NCI-H1694 treated with DMSO at 0.1 percent for 48 hours (cell line): ENCODE measurements at regions not wholly inside any gene's neighbourhood (a gene's known extent, or its start where the extent isn't known, plus 50 kb on each side); places are given as distances from the start of the nearest gene placed in this dataset.

ENCODE experiments used
- DNase-seq: peaks from one replicate; lab custom pipeline; 2025; lab: John Stamatoyannopoulos, UW

GRCh38 chr10:104505521-104506042 lies 135.5 kb upstream of the SORCS3 start:
- no peak for DNase-seq

DNA sequence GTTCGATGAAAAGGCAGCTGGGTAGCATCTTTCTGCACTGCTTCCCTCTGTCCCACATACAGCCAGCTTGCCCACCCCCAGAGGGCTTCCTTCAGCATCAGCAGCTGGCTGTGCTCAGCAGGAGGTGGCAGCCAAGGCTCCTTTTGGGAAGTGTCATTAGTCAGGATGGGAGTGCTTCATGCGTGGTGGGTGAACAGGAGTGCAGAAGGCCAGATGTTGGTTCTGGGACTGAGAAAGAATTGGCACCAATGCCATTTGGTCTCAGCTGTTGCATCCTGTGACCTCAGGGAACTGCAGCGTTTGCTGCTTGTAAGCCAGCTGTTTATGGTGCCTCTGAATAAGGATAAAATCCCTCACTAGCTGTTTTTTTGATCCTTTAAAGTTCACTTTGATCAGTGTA lies 131.1 kb upstream of the SORCS3 start:
- no peak for DNase-seq

GRCh38 chr10:104510644-104511043 lies 130.4 kb upstream of the SORCS3 start:
- no peak for DNase-seq

- DNase-seq, result no peak
Observed at GRCh38 chr10:104512800-104513199, 128.3 kb upstream of the SORCS3 start.

DNA sequence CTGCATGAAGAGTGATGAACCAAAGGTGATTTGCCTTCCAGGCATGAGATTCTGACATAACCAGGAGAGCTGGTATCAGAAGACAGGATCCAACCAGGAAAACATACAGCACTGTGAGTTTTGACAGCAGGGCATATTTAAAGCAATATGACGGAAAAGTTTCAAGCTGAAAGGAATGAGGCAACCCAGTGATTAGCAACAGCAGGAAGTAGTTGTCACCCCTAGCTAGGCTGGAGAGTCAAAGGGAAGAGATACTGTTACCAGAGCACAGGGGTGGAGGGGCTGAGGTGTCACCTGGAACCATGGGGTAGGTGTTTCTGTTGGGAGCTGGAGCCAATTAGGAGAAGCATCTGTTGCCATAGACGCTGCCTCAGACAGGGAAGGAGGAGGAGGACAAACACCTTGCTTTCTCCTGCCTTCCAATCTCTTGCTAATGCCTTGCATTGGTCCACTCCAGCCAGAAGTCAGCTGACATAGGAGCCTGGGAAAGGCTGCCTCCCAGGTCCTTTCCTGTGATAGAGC lies 125.4 kb upstream of the SORCS3 start:
- no peak for DNase-seq

DNA sequence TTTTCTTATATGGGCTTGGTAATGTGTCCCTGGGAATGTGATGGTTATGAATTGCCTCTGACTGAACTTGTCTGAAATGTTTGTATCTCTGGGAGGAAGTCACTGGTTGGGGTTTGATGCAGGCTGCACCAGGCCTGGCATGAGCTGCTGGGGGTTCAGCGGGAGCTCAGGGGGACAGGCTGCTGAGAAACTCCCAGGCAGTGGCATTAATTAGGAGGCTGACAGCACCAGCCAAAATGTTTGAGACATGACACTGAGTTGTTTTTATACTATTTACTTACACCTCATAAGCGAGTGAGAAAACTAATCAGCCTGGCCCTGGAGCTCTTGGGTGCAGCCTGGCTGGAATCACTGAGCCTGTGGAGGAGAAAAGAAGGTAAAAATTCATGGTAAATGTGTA lies 124.1 kb upstream of the SORCS3 start:
- no peak for DNase-seq

- DNase-seq, result no peak
Observed at GRCh38 chr10:104517946-104518345, 123.1 kb upstream of the SORCS3 start.

- DNase-seq, result no peak
Observed at GRCh38 chr10:104518891-104519290, 122.2 kb upstream of the SORCS3 start.

DNA sequence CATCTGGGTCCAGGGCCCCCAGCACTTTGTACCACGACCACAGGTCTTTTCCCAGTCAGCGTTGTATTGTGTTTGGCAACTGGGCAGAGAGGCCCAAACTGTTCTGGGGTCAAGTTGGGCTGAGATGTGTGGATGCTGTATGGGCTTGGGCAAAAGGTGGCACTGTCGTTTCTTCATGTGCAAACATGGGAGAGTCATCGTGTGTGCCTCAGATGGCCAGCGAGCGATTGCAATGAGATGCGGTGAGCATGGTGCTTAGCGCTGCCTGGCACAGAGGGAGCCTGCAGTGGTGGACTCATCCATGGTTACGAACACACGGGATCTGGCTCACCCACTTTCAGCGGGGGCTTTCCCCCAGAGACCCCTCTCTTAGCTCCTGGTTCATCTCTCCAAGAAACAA lies 120.4 kb upstream of the SORCS3 start:
- DNase-seq, result no peak

GRCh38 chr10:104521901-104522694 lies 119.0 kb upstream of the SORCS3 start:
- DNase-seq, result no peak

DNA sequence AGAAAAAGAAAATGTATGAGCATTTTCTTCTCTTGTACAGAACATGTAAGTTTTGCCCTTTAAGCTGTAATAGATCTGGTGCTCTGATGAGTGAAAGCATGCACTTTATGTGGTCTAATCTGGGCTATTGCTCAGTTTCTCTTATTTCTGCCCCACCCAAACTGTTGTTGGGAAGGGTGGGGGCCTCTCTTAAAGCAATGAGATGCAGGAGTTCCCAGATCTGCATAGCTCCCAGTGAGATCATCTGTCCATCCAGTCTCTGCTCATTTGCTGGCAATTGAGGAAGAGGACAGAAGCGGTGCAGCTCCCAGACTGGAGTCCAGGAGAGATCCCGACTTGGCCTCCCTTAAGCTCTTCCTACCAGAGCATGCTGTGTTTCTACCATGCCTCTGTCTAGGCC lies 114.9 kb upstream of the SORCS3 start:
- no peak for DNase-seq

GRCh38 chr10:104527013-104527412 lies 114.1 kb upstream of the SORCS3 start:
- DNase-seq, result no peak

GRCh38 chr10:104540181-104540580 lies 100.9 kb upstream of the SORCS3 start:
- DNase-seq, result no peak

DNA sequence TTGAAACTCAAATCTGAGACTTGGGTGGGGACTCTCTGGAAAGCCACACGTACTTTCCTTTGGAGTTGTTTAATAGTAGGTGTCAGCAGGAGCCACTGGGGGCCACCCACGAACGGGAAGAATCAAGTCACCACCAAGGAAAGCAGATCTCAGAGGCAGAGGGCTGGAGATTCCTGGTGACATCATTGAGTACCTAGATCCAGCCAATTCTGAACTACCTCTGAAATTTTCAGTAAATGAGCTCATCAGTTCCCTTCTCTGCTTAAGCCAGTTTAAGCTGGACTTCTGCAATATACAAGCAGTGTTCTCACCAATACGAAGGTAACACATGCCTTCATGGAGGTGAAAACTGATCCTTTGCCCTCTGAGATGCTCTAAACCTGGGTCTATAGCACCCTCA lies 99.3 kb upstream of the SORCS3 start:
- DNase-seq, result no peak

- DNase-seq, result no peak
Observed at GRCh38 chr10:104546336-104546735, 94.8 kb upstream of the SORCS3 start.

DNA sequence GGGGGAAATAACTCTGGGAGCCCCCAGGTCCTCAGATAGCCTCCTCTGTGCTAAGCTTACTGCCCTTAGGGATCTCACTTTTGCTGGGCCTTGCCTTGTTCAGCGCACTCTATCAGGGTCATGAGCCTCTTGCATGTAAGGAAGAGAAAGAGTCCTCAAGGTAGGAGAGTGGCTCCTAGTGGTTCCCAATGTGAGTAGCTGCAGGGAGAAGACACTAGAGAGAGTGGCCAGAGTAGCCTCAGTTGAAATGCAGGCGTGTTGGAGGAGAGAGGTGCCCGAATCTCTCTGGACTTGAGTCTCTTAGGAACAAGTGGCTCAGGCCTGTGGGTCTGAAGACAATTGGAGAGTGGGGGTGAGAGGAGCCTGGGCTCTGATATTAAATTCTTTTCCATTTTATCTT lies 94.3 kb upstream of the SORCS3 start:
- no peak for DNase-seq

- no peak for DNase-seq
Observed at GRCh38 chr10:104548090-104548489, 93.0 kb upstream of the SORCS3 start.

GRCh38 chr10:104556831-104557230 lies 84.3 kb upstream of the SORCS3 start:
- DNase-seq, result no peak

DNA sequence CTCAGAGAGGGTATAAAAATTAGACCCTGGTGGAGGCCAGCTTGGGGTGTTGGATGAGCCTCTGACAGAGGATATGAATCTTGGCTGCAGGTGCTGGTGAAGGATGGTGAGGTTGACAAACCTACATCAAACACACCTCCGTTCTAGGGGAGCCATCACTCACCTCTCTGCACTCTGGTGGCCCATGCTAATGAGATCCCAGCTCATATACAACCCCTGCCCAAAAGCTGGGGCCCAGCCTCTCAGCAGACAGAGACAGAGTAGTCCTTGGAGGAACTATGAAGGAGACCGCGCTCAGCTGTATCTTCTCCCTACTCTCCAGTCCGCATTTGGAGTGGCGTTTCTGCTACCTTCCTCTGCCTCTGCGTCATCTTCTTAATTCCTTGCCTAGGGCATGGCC lies 83.1 kb upstream of the SORCS3 start:
- no peak for DNase-seq

GRCh38 chr10:104559935-104560334 lies 81.2 kb upstream of the SORCS3 start:
- no peak for DNase-seq

DNA sequence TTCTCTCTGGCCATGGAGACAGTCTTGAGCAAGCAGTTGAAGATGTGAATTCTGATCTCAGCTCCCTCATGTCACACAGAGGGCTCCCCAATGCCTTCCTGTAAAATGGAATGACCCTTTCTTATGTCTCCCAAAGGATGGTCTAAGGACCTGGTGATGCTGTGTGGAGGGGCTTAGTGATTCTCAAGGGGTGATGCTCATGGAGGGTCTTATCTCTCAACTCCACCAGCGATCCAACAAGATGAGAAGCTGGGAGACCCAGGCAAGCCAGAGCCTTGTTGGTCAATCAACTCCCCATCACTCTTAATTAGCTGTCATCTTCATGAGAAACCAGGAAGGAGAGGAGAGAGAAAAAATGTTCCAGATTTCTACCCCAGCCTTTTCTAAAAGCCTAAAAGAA lies 78.0 kb upstream of the SORCS3 start:
- DNase-seq, result no peak

GRCh38 chr10:104563548-104563947 lies 77.5 kb upstream of the SORCS3 start:
- no peak for DNase-seq

DNA sequence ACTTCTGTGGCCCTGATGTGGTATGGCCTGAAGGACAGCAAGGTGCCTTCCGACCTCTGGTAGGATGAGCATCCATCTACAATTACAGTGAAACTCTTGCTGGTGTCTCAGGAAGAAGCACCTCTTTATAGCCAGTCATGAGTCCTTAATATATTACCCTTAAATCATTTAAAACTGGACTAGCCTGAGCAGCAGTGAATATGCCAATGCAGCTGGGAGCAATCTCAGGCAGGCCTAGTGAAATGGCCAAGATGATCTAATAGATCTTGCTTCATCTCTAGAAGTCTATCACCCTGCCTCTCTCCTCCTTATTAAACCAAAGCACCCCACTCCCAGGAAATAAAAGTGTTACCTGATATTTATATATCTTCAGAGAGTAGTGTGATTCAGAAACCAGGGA lies 66.7 kb upstream of the SORCS3 start:
- no peak for DNase-seq

GRCh38 chr10:104574838-104575237 lies 66.3 kb upstream of the SORCS3 start:
- DNase-seq, result no peak
